ENCODE measurements at regions not wholly inside any gene's neighbourhood (a gene's known extent, or its start where the extent isn't known, plus 50 kb on each side); places are given as distances from the start of the nearest gene placed in this dataset.
"Not testable (repeated sequence)": the region's sequence is repeated elsewhere in the genome, so short reads cannot be mapped to it uniquely, and the experiment has no call there.

DNA sequence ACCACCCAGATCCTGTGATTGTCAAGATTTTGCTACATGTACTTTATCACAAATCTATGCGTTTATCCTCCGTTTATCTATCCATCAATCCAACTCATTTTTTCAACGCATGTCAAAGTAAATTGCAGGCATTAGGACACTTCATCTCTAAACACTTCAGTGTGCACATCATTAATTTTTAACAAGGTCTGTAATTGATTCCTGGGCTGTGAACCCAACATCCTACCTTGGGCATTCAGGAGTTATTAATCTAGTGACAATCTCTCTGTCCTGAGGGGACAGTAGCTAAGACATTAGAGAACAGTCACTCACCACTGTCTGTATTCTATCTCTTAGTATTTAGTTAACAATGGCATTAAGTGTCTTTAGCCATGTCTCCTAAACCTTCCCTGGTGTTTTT, 264.7 kb downstream of the SOX9 start:
- H3K27ac ChIP-seq (ENCODE audit: low read length): peak overlapping the region; percentile 15; the same call in 1 of the 2 replicates
- H2AFZ ChIP-seq (ENCODE audit: low read length): no peak overlapping the region
- BruUV-seq (replicated peaks): no TSS peak
- H3K4me1 ChIP-seq (ENCODE audit: insufficient read depth, low read length): peaks cover 57% of the 10 kb centered on the region
- H3K9me3 ChIP-seq (ENCODE audit: low read length): no peaks in the 10 kb centered on the region
- TF ChIP-seq EZH2 (IDR thresholded peaks at IDR 0.05; ENCODE audit: low read length, unreplicated experiment): no peak
- TF ChIP-seq EZH2phosphoT487 (IDR thresholded peaks at IDR 0.05; ENCODE audit: borderline replicate concordance, low read length): no peak
- TF ChIP-seq, protein P1, sequence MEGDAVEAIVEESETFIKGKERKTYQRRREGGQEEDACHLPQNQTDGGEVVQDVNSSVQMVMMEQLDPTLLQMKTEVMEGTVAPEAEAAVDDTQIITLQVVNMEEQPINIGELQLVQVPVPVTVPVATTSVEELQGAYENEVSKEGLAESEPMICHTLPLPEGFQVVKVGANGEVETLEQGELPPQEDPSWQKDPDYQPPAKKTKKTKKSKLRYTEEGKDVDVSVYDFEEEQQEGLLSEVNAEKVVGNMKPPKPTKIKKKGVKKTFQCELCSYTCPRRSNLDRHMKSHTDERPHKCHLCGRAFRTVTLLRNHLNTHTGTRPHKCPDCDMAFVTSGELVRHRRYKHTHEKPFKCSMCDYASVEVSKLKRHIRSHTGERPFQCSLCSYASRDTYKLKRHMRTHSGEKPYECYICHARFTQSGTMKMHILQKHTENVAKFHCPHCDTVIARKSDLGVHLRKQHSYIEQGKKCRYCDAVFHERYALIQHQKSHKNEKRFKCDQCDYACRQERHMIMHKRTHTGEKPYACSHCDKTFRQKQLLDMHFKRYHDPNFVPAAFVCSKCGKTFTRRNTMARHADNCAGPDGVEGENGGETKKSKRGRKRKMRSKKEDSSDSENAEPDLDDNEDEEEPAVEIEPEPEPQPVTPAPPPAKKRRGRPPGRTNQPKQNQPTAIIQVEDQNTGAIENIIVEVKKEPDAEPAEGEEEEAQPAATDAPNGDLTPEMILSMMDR (conservative IDR thresholded peaks at IDR 0.05; ENCODE audit: low read depth, low read length): no peak
- H3K9ac ChIP-seq (ENCODE audit: low read length): no peak overlapping the region
- intact Hi-C loops (cut with micrococcal nuclease): loop anchor here (5.0 kb wide), 1 partner anchor 408 kb away; no protein-coding TSS in a partner anchor
- H3F3A ChIP-seq (ENCODE audit: low read length, unreplicated experiment): no peaks in the 10 kb centered on the region
- ATAC-seq: no peak
- no peak overlapping the region; the same call in 1 of the 2 replicates for H3K4me2 ChIP-seq (ENCODE audit: low read length)
- DNase-seq: no peak
- POLR2A ChIA-PET (ENCODE audit: unreplicated experiment): no interaction called here
- H3K36me3 ChIP-seq (ENCODE audit: low read depth, low read length): no peaks in the 10 kb centered on the region
- no peak overlapping the region for H3K4me3 ChIP-seq (ENCODE audit: low read length)
- H3K9me2 ChIP-seq (replicated peaks; ENCODE audit: low read length): no peaks in the 10 kb centered on the region
- H4K20me1 ChIP-seq (ENCODE audit: low read length): no peaks in the 10 kb centered on the region
- no peaks in the 10 kb centered on the region for H3K79me2 ChIP-seq (ENCODE audit: low read length)
- H3K27me3 ChIP-seq (ENCODE audit: low read length): no peaks in the 10 kb centered on the region
- CTCF ChIA-PET: no interaction called here

DNA sequence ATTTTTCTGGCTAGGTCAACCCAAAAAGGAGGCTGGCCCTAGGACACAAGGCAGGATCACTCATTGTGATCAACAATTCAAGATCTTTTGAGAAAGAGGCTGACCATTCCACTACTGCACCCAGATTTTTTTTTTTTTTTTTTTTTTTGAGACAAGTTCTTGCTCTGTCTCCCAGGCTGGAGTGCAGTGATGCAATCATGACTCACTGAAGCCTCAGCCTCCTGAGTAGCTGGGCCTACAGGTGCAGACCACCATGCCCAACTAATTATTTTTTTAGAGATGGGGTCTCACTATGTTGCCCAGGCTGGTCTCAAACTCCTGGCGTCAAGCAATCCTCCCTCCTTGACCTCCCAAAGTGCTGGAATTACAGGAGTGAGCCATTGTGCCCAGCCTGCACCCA, 265.4 kb downstream of the SOX9 start:
- CTCF ChIA-PET: interaction anchor here (0.6 to 0.7 kb wide), 2 partner anchors 264 to 288 kb away, joined by 3 to 9 read pairs; no protein-coding TSS in a partner anchor
- H3K27me3 ChIP-seq (ENCODE audit: low read length); H3K79me2 ChIP-seq (ENCODE audit: low read length); H4K20me1 ChIP-seq (ENCODE audit: low read length); H3F3A ChIP-seq (ENCODE audit: low read length, unreplicated experiment); H3K9me3 ChIP-seq (ENCODE audit: low read length); H2AFZ ChIP-seq (ENCODE audit: low read length); H3K9me2 ChIP-seq (replicated peaks; ENCODE audit: low read length); H3K36me3 ChIP-seq (ENCODE audit: low read depth, low read length); H3K4me3 ChIP-seq (ENCODE audit: low read length); BruUV-seq (replicated peaks): not testable (repeated sequence)
- Histone ChIP-seq H3K27ac (ENCODE audit: low read length) (peak overlapping the region; percentile 97), H3K4me2 (ENCODE audit: low read length) (peak overlapping the region; percentile 34), H3K9ac (ENCODE audit: low read length) (peak overlapping the region; percentile 63; the same call in 1 of the 2 replicates), H3K4me1 (ENCODE audit: insufficient read depth, low read length) (peaks cover 64% of the 10 kb centered on the region)
- DNase-seq: peak; percentile 72
- POLR2A ChIA-PET (ENCODE audit: unreplicated experiment): interaction anchor here (0.7 kb wide), 1 partner anchor 600 kb away, joined by 15 read pairs; no protein-coding TSS in a partner anchor
- intact Hi-C loops (cut with micrococcal nuclease): loop anchor here (5.0 kb wide), 1 partner anchor 409 kb away; no protein-coding TSS in a partner anchor
- peak; percentile 21 for ATAC-seq

DNA sequence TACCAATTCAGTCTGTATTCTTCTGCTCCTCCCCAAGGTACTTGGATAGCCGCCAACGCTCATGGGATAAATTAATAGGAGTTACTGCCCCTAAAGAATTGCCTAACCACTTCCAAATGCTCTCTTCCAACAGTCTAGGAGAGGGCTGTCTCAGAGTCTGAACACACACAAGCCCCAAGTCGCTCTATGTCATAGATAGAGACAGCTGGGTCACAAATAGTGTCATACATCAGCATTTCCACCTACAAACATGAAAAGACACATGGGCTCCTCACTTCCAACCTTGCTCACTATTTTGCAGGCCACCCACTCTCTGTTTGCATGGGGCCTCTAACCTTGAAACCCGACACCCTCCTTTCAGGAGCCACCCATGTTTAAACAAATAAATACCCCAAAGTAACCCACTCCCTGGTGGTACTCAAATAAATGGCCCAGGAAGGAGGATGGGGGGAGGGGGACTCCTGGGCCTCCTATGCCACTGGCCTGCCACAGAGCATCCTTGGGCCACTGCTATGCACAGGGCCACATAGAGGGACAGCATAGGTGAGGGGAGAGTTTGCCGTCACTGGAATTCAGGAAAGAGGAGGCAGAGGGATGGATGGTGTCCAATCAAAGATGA, 265.9 kb downstream of the SOX9 start:
- no peak overlapping the region for H2AFZ ChIP-seq (ENCODE audit: low read length)
- ATAC-seq (no peak), DNase-seq (peak; percentile 51)
- no peaks in the 10 kb centered on the region for H3K27me3 ChIP-seq (ENCODE audit: low read length)
- H4K20me1 ChIP-seq (ENCODE audit: low read length): no peaks in the 10 kb centered on the region
- peak overlapping the region; percentile 63; the same call in 1 of the 2 replicates for H3K9ac ChIP-seq (ENCODE audit: low read length)
- H3K9me2 ChIP-seq (replicated peaks; ENCODE audit: low read length): no peaks in the 10 kb centered on the region
- H3K79me2 ChIP-seq (ENCODE audit: low read length): no peaks in the 10 kb centered on the region
- BruUV-seq (replicated peaks): no TSS peak
- H3K4me2 ChIP-seq (ENCODE audit: low read length): peak overlapping the region; percentile 34
- no peaks in the 10 kb centered on the region for H3K9me3 ChIP-seq (ENCODE audit: low read length)
- no peak overlapping the region for H3K4me3 ChIP-seq (ENCODE audit: low read length)
- ChIA-PET CTCF (interaction anchor here (0.6 to 1.0 kb wide), 3 partner anchors 10 to 289 kb away, joined by 3 to 9 read pairs (median 3); no protein-coding TSS in a partner anchor), POLR2A (ENCODE audit: unreplicated experiment) (interaction anchor here (0.7 to 1.5 kb wide), 2 partner anchors 266 to 600 kb away, joined by 6 to 15 read pairs; partner anchors contain the start of gene SOX9)
- H3K4me1 ChIP-seq (ENCODE audit: insufficient read depth, low read length): peaks cover 68% of the 10 kb centered on the region
- no peak for TF ChIP-seq EZH2phosphoT487 (IDR thresholded peaks at IDR 0.05; ENCODE audit: borderline replicate concordance, low read length)
- no peak for TF ChIP-seq EZH2 (IDR thresholded peaks at IDR 0.05; ENCODE audit: low read length, unreplicated experiment)
- TF ChIP-seq, protein P1 (conservative IDR thresholded peaks at IDR 0.05; ENCODE audit: low read depth, low read length): no peak
- no peaks in the 10 kb centered on the region for H3K36me3 ChIP-seq (ENCODE audit: low read depth, low read length)
- H3K27ac ChIP-seq (ENCODE audit: low read length): peak overlapping the region; percentile 97
- peaks cover 4% of the 10 kb centered on the region for H3F3A ChIP-seq (ENCODE audit: low read length, unreplicated experiment)
- intact Hi-C loops (cut with micrococcal nuclease): loop anchor here (5.0 kb wide), 1 partner anchor 409 kb away; no protein-coding TSS in a partner anchor

All from PC-3 (cell line).